ENCODE measurements at regions not wholly inside any gene's neighbourhood (a gene's known extent, or its start where the extent isn't known, plus 50 kb on each side); places are given as distances from the start of the nearest gene placed in this dataset.

- H3K4me1 Mint-ChIP-seq, result peaks cover 6% of the 10 kb centered on the region
- H3K27ac Mint-ChIP-seq, result no peak overlapping the region
- no peak for DNase-seq
- H3K36me3 Mint-ChIP-seq, result no peaks in the 10 kb centered on the region
- POLR2A ChIA-PET, result interaction anchor here (1.4 kb wide), 1 partner anchor 282 kb away, joined by 5 read pairs; no protein-coding TSS in a partner anchor
- H3K27me3 Mint-ChIP-seq, result no peaks in the 10 kb centered on the region
- no peak for ATAC-seq (ENCODE audit: low read depth)
- no peaks in the 10 kb centered on the region for H3K9me3 Mint-ChIP-seq
- H3K4me3 Mint-ChIP-seq, result no peak overlapping the region
Measured at GRCh38 chr2:42944779-42945415, 152.5 kb upstream of the HAAO start.

DNA sequence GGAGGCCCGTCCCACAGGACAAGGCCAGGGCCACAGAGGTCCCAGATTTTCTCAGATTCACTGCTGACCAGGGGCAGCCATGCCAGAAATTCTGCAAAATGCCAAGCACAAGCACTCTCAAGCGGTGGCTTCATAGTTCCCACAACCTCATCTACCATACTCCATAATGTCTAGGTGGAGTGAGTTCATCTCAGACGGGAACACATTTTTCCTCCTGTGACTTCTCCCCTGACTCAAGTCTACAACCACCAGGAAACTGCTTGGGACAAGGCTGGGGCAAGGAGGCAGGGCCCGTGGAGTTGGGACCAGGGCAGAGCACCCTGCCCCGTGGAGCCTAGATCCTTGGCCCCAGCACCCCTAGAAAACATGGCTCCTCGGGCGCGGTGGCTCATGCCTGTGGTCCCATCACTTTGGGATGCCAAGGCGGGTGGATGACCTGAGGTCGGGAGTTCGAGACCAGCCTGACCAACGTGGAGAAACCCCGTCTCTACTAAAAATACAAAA, 150.7 kb upstream of the HAAO start:
- DNase-seq, result no peak
- peaks cover 3% of the 10 kb centered on the region for H3K4me1 Mint-ChIP-seq
- no peak overlapping the region for H3K4me3 Mint-ChIP-seq
- no peaks in the 10 kb centered on the region for H3K9me3 Mint-ChIP-seq
- H3K27ac Mint-ChIP-seq, result no peak overlapping the region
- H3K36me3 Mint-ChIP-seq, result no peaks in the 10 kb centered on the region
- POLR2A ChIA-PET, result no interaction called here
- ATAC-seq (ENCODE audit: low read depth), result no peak
- no peaks in the 10 kb centered on the region for H3K27me3 Mint-ChIP-seq

- POLR2A ChIA-PET, result no interaction called here
- Mint-ChIP-seq H3K4me3 (no peak overlapping the region), H3K9me3 (no peaks in the 10 kb centered on the region), H3K36me3 (no peaks in the 10 kb centered on the region), H3K27ac (no peak overlapping the region), H3K4me1 (peaks cover 3% of the 10 kb centered on the region), H3K27me3 (no peaks in the 10 kb centered on the region)
- ATAC-seq (ENCODE audit: low read depth) (no peak), DNase-seq (no peak)
Measured at GRCh38 chr2:42942214-42942989, 150.0 kb upstream of the HAAO start.

DNA sequence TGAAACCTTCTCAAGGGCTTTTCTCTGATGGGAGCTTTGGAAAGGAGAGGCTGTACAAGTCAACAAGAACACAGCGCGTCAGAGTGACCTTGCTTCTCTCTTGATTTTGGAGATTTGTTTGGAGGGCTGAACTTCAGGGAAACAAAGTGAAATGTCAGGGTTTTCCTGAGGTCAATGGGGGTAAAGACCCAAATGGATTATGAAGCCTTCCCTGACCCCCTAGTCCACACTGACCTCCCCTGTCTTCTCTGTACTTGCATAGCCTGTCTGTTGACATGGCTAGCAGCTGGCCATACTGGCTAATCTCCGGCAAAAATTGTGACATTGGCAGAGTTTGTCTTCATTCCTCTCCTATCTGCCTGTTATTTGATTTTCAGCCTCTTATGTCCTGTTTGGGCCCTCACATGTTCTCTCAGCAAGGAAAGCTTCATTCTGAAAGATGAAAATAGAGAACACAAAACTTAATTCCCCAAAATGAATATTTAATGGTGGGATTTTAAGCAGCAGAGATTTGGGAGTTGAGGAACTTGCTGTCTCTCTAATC, 149.3 kb upstream of the HAAO start:
- no peaks in the 10 kb centered on the region for H3K27me3 Mint-ChIP-seq
- no peaks in the 10 kb centered on the region for H3K4me1 Mint-ChIP-seq
- no peak for ATAC-seq (ENCODE audit: low read depth)
- POLR2A ChIA-PET, result no interaction called here
- no peak overlapping the region for H3K27ac Mint-ChIP-seq
- DNase-seq, result no peak
- no peaks in the 10 kb centered on the region for H3K36me3 Mint-ChIP-seq
- no peak overlapping the region for H3K4me3 Mint-ChIP-seq
- no peaks in the 10 kb centered on the region for H3K9me3 Mint-ChIP-seq

- ATAC-seq (ENCODE audit: low read depth) (no peak), DNase-seq (no peak)
- H3K4me3 Mint-ChIP-seq, result no peak overlapping the region
- H3K4me1 Mint-ChIP-seq, result no peaks in the 10 kb centered on the region
- H3K36me3 Mint-ChIP-seq, result no peaks in the 10 kb centered on the region
- H3K27me3 Mint-ChIP-seq, result no peaks in the 10 kb centered on the region
- POLR2A ChIA-PET, result no interaction called here
- no peaks in the 10 kb centered on the region for H3K9me3 Mint-ChIP-seq
- H3K27ac Mint-ChIP-seq, result no peak overlapping the region
Measured at GRCh38 chr2:42939411-42940206, 147.2 kb upstream of the HAAO start.

DNA sequence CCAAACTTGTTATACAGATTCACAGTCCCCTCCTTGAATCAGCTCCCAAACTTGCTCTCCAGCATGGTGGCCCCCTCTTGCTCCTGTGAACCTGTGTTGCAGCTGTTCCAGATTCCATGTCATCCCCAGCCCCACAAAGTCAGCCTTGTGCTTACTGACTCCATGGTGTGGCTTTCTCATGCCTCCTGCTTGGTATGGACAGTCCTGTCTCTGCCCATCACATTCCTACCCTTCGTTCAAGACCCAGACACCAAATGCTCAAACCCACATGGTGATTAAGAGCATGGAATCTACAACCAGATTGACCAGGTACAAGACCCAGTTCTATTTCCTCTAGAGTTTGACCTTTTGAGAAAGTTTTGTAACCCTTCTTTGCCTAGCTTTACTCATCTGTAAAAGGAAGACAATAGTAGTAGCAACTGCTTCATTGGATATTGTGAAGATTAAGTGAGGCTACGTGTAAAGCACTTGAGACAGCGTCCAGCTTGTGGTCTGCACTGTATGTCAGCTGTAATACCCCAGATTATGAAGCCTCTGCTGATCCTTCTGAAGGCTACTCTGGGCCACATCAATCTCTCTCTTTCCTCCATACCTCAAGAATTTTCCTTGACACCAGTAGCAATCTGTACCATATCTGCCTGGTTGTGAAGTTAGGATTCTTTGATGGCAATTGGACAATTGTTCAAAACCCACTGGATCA, 146.4 kb upstream of the HAAO start:
- Mint-ChIP-seq H3K4me1 (no peaks in the 10 kb centered on the region), H3K9me3 (no peaks in the 10 kb centered on the region), H3K36me3 (no peaks in the 10 kb centered on the region), H3K4me3 (no peak overlapping the region), H3K27me3 (no peaks in the 10 kb centered on the region), H3K27ac (no peak overlapping the region)
- POLR2A ChIA-PET, result no interaction called here
- no peak for DNase-seq
- ATAC-seq (ENCODE audit: low read depth), result no peak

DNA sequence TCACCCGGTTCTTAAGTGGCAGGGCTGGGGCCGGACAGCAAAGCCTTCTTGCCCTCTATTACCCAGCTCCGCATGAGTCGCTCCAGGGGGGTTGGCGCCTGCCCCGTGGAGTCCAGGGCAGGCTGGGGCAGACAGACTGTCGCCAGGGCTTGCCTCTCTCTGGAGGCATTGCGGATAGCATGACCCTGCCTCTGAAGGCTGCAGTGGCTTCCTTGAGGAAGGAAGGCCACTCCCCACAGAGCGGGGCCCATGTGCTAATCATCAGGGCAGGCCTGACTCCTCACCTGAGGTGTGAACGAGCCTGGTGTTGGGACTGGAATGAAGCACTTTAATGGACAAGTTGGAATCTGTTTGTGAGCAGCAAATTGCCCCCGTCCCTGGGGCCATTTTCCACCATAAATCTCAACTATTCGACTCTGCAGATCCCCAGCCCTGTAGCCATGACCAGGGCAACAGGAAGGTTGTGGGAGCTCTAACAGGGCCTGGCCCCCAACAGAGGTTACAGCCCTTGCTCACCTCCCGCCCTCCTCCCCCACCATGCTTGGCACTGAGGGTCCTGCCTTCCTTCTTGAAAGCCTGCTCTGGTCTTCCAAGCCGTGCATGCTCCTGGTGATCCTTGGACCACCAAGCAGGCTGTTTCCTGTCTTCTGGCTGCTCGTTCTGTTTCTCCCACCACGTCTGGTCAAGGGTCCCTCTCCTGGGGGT, 144.9 kb upstream of the HAAO start:
- DNase-seq (no peak), ATAC-seq (ENCODE audit: low read depth) (no peak)
- no peak overlapping the region for H3K4me3 Mint-ChIP-seq
- H3K9me3 Mint-ChIP-seq, result no peaks in the 10 kb centered on the region
- H3K4me1 Mint-ChIP-seq, result peaks cover 3% of the 10 kb centered on the region
- peaks cover under 1% of the 10 kb centered on the region for H3K27me3 Mint-ChIP-seq
- POLR2A ChIA-PET, result no interaction called here
- no peak overlapping the region for H3K27ac Mint-ChIP-seq
- H3K36me3 Mint-ChIP-seq, result no peaks in the 10 kb centered on the region

- DNase-seq (no peak), ATAC-seq (ENCODE audit: low read depth) (peak; percentile 45)
- H3K27me3 Mint-ChIP-seq, result peaks cover 2% of the 10 kb centered on the region
- no peak overlapping the region for H3K4me3 Mint-ChIP-seq
- peaks cover 3% of the 10 kb centered on the region for H3K4me1 Mint-ChIP-seq
- POLR2A ChIA-PET, result no interaction called here
- no peaks in the 10 kb centered on the region for H3K9me3 Mint-ChIP-seq
- no peaks in the 10 kb centered on the region for H3K36me3 Mint-ChIP-seq
- H3K27ac Mint-ChIP-seq, result no peak overlapping the region
Measured at GRCh38 chr2:42935692-42936671, 143.6 kb upstream of the HAAO start.

- peaks cover 3% of the 10 kb centered on the region for H3K4me1 Mint-ChIP-seq
- peaks cover 2% of the 10 kb centered on the region for H3K27me3 Mint-ChIP-seq
- ATAC-seq (ENCODE audit: low read depth) (no peak), DNase-seq (no peak)
- no peak overlapping the region for H3K27ac Mint-ChIP-seq
- POLR2A ChIA-PET, result no interaction called here
- H3K4me3 Mint-ChIP-seq, result no peak overlapping the region
- H3K9me3 Mint-ChIP-seq, result no peaks in the 10 kb centered on the region
- no peaks in the 10 kb centered on the region for H3K36me3 Mint-ChIP-seq
Measured at GRCh38 chr2:42934580-42935186, 142.3 kb upstream of the HAAO start.

- DNase-seq (no peak), ATAC-seq (ENCODE audit: low read depth) (no peak)
- peaks cover 3% of the 10 kb centered on the region for H3K4me1 Mint-ChIP-seq
- POLR2A ChIA-PET, result no interaction called here
- no peaks in the 10 kb centered on the region for H3K9me3 Mint-ChIP-seq
- peaks cover 2% of the 10 kb centered on the region for H3K27me3 Mint-ChIP-seq
- H3K36me3 Mint-ChIP-seq, result no peaks in the 10 kb centered on the region
- no peak overlapping the region for H3K27ac Mint-ChIP-seq
- H3K4me3 Mint-ChIP-seq, result no peak overlapping the region
Measured at GRCh38 chr2:42933824-42934254, 141.5 kb upstream of the HAAO start.

GRCh38 chr2:42932271-42933151, 140.1 kb upstream of the HAAO start:
- H3K27ac Mint-ChIP-seq, result no peak overlapping the region
- DNase-seq, result no peak
- ATAC-seq (ENCODE audit: low read depth), result no peak
- no peak overlapping the region for H3K4me3 Mint-ChIP-seq
- H3K27me3 Mint-ChIP-seq, result peaks cover 2% of the 10 kb centered on the region
- H3K36me3 Mint-ChIP-seq, result no peaks in the 10 kb centered on the region
- no peaks in the 10 kb centered on the region for H3K9me3 Mint-ChIP-seq
- H3K4me1 Mint-ChIP-seq, result peaks cover 3% of the 10 kb centered on the region
- POLR2A ChIA-PET, result no interaction called here

All from activated naive CD8-positive, alpha-beta T cell treated with anti-CD3 and anti-CD28 coated beads, Interleukin-2, amount 10 ng/mL, durations not matched to agents 7 days and 5 days (primary cell).